Fibroblast of upper back skin (primary cell): ENCODE measurements at regions not wholly inside any gene's neighbourhood (a gene's known extent, or its start where the extent isn't known, plus 50 kb on each side); places are given as distances from the start of the nearest gene placed in this dataset.

Experiments
- DNase-seq: peaks from one replicate; pipeline ENCODE4 v3.0.0-alpha.2; 2013

DNA sequence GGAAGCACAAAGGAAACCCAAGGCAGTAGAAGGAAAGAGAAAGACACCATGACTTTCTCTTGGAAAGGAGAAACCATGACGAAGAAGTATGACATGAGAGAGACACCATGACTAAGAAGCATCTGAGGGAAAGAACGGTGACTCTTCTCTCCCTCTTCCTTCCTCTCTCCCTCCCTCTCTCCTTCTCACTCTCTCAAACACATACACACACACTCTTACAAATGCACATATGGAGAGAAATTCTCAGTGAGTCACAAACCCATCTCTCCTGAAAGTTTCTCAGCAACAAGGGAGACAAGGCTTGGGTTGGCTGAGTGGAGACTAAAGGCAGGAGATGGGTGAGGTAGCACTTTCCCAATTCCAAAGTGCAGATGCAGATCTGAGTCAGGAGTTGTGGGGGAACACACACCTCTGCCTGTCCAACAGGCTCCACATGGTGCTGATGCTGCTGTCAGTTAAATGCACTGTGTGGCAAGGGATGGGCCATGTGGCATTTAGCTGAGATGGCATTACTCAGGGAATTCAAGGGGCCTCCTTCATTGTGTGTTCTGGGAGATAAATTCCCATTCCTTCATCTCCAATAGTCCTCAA is 336.7 kb upstream of the C16orf82 start:
- no peak for DNase-seq

- no peak for DNase-seq
Measured at GRCh38 chr16:26731729-26732128, 335.0 kb upstream of the C16orf82 start.

DNA sequence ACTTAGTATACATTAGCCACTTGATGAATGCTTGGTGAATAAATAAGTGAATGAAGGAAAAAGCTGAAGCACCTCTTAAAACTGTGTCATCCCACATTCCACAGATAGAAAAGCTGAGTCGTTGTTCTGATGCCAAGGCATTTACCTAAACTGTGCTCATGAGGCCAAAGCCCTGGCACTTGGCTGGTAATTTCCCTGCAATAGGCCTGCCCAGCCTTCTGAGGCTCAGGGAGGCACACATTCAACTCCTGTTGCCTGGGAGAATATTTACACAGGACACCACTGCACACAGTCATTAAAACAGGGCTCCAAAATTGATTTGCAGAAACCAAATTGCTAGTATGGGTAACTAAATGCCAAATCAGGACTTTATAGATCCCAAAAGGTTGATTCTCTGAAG is 333.0 kb upstream of the C16orf82 start:
- DNase-seq: no peak

- DNase-seq: no peak
Measured at GRCh38 chr16:26735521-26735920, 331.2 kb upstream of the C16orf82 start.

DNA sequence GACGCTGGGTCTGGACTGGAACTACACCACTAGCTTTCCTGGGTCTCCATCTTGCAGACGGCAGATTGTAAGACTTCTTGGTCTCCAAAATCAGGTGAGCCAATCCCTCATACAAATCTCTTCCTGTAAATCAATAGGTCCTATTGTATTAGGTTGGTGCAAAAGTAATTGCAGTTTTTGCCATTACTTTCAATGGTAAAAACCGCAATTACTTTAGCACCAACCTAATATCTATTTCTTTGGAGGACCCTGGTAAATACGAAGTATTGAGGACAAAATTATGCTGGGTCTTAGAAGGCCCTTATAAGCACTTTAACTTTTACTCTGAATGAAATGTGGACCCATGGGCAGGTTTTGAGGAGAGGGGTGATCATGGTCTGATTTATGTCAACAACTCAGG is 330.6 kb upstream of the C16orf82 start:
- DNase-seq: no peak

GRCh38 chr16:26740771-26741170 is 326.0 kb upstream of the C16orf82 start:
- no peak for DNase-seq

- no peak for DNase-seq
Measured at GRCh38 chr16:26742040-26742439, 324.7 kb upstream of the C16orf82 start.

GRCh38 chr16:26744430-26744829 is 322.3 kb upstream of the C16orf82 start:
- no peak for DNase-seq

- no peak for DNase-seq
Measured at GRCh38 chr16:26747760-26748159, 319.0 kb upstream of the C16orf82 start.

- DNase-seq: no peak
Measured at GRCh38 chr16:26749072-26749471, 317.7 kb upstream of the C16orf82 start.

DNA sequence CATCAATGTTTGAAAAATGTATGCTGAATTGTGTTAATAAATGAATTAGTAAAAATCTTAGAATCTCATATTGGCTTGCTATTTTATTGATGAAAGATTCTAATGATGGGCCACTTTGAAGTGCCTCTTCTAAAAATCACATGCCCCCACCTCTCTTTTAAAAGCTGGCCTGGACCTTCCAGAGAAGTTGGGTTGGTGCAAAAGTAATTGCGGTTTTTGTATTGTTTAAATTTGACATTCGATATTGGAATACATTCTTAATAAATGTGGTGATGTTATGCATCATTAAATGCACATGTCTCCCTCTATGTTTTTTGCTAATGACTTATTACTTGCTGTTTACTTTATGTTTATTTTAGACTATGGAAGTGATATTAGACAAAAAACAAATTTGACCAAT is 314.6 kb upstream of the C16orf82 start:
- DNase-seq: no peak

- DNase-seq: no peak
Measured at GRCh38 chr16:26756633-26757032, 310.1 kb upstream of the C16orf82 start.

DNA sequence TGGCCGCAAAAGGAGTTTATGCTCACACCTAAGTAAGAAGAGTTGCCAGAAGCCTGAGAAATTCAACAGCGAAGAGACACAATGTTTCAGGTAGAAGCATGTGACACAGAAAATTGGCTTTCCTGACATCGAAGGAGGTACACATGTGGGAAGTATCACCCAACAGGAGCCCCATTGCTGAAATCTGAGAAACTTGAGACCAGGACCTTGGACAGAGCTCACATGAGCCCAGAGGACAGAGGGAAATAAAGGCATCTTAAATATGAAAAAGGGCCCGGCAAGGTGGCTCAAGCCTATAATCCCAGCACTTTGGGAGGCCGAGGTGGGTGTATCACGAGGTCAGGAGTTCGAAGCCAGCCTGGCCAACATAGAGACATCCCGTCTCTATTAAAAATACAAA is 304.1 kb upstream of the C16orf82 start:
- no peak for DNase-seq

GRCh38 chr16:26765087-26765486 is 301.6 kb upstream of the C16orf82 start:
- no peak for DNase-seq

GRCh38 chr16:26768385-26769010 is 298.2 kb upstream of the C16orf82 start:
- DNase-seq: no peak

GRCh38 chr16:26770547-26770946 is 296.2 kb upstream of the C16orf82 start:
- no peak for DNase-seq

DNA sequence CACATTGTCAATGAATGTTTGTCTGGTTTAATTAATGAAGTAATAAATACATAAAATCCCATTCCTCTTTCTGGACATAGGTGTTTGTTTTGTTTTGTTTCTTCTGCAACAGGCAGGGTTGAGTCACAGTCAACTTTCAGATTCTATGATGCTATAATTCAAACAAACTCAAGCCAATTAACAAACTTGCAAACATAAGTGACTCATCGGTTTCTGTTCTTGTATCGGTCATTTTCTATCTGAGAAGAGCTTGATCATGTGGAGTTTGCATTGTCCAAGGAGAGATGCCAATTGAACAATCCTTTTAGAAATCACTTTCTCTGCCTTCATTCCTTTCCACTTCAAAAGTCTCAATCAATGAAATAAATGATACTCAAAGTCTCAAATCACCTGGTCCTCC is 294.2 kb upstream of the C16orf82 start:
- no peak for DNase-seq

DNA sequence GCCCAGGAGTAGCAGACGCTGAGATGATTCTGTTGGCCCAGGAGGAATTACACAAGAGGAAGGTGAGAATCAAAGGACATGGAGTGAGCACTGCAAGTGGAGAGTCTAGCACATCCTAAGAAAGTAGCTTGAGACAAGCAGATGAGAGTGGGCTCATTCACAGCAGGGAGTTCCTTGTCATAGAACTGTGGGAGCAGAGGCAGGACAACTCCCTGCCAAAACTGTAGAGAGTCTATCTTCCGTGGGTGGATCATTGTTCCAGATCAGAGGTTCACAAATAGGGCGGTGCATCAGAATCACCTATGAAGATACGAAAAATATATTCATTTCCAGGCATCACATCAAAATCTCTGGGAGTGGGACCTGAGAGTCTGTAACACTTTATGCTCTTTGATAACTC is 288.9 kb upstream of the C16orf82 start:
- DNase-seq: no peak

- DNase-seq: no peak
Measured at GRCh38 chr16:26787924-26788323, 278.8 kb upstream of the C16orf82 start.

- no peak for DNase-seq
Measured at GRCh38 chr16:26791169-26791568, 275.6 kb upstream of the C16orf82 start.

- DNase-seq: no peak
Measured at GRCh38 chr16:26795184-26795583, 271.5 kb upstream of the C16orf82 start.

GRCh38 chr16:26801628-26802027 is 265.1 kb upstream of the C16orf82 start:
- no peak for DNase-seq

DNA sequence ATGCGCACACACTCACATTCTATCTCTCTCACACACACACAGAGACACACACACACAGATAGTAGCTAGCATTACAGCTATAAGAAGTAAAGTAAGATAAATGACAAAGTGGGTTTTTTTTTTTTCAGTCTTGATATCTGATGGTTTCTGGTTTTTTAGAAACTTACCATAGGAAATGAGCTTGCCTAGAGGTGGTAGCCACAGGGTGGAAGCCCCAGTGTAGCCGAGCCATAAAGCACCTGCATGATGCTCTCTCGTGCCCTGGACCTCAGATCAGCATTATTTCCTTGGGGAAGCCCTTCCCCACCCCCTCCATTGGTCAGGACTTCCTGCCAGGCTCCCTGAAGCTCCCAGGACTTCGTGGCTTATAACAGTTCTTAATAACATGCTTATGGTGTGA is 264.3 kb upstream of the C16orf82 start:
- no peak for DNase-seq

- no peak for DNase-seq
Measured at GRCh38 chr16:26802965-26803364, 263.8 kb upstream of the C16orf82 start.

- no peak for DNase-seq
Measured at GRCh38 chr16:26806657-26807056, 260.1 kb upstream of the C16orf82 start.
